Spleen (tissue), 11 donors: ENCODE measurements at regions not wholly inside any gene's neighbourhood (a gene's known extent, or its start where the extent isn't known, plus 50 kb on each side); places are given as distances from the start of the nearest gene placed in this dataset.

Experiments
- DNase-seq: peaks from one replicate; pipeline ENCODE4 v3.0.0-alpha.2; 2020
- H3K27ac ChIP-seq, 8 donors: fragments of 200-600 bp; sonication (generic) in 7 of 8; 1 replicate in 4 of 8; 2 replicates in 4 of 8; pipeline versions ENCODE4 v1.5.0 to v1.8.0; 2016 to 2021; ENCODE audit warnings: inconsistent platforms in 4 of 8, mild to moderate bottlenecking in 4 of 8, moderate library complexity in 1 of 8
- H3K27me3 ChIP-seq, 7 donors: fragments of 200-600 bp; sonication (generic) in 6 of 7; replicated peaks in 1 of 7; 1 replicate in 4 of 7; 2 replicates in 3 of 7; pipeline versions ENCODE4 v1.5.0 to v1.8.0; 2016 to 2021; ENCODE audit warnings: inconsistent platforms in 3 of 7, mild to moderate bottlenecking in 1 of 7
- H3K36me3 ChIP-seq, 6 donors: fragments of 200-600 bp; sonication (generic) in 5 of 6; 1 replicate in 4 of 6; 2 replicates in 2 of 6; pipeline versions ENCODE4 v1.5.0 to v1.8.0; 2016 to 2021; ENCODE audit warnings: inconsistent platforms in 2 of 6
- H3K4me1 ChIP-seq, 6 donors: fragments of 200-600 bp; sonication (generic) in 5 of 6; 1 replicate in 3 of 6; 2 replicates in 3 of 6; pipeline versions ENCODE4 v1.5.0 to v1.8.0; 2016 to 2021; ENCODE audit warnings: inconsistent platforms in 3 of 6
- H3K4me3 ChIP-seq, 8 donors: fragments of 200-600 bp; sonication (generic) in 7 of 8; 1 replicate in 4 of 8; 2 replicates in 4 of 8; pipeline versions ENCODE4 v1.5.0 to v1.8.0; 2016 to 2021; ENCODE audit warnings: inconsistent platforms in 4 of 8, mild to moderate bottlenecking in 4 of 8, moderate library complexity in 2 of 8
- H3K9me3 ChIP-seq, 8 donors: fragments of 200-600 bp; sonication (generic) in 7 of 8; 1 replicate in 4 of 8; 2 replicates in 4 of 8; pipeline versions ENCODE4 v1.5.0 to v1.8.0; 2016 to 2021; ENCODE audit warnings: inconsistent platforms in 4 of 8
- POLR2A ChIP-seq, 3 donors: fragments of 450-650 bp; IDR thresholded peaks; one replicate each; pipeline ENCODE4 v1.5.1; 2017; ENCODE audit warnings: antibody characterized with exemption in 3 of 3, mild to moderate bottlenecking in 1 of 3
- POLR2AphosphoS5 ChIP-seq, 3 donors: sonication (generic); formaldehyde crosslinking; IDR thresholded peaks; one replicate each; pipeline ENCODE4 v1.5.1; 2017; ENCODE audit warnings: antibody characterized with exemption in 3 of 3
- WGBS, 5 donors: extraction: QIAGEN DNeasy Blood & Tissue Kit in 3 of 5; methylation state at CpG; one replicate each; pipeline versions ENCODE4 v1.1.5 to v1.1.7; 2013 to 2018; 5-methylcytosine and 5-hydroxymethylcytosine counted together
- intact Hi-C: fragments of 100-400 bp; cut with DNase I; formaldehyde crosslinking; loops from one replicate; pipeline ENCODE4 v1.15.0; 2023; ENCODE audit warnings: low total_unique reads
- TF ChIP-seq, protein P1 (sequence below), 11 experiments: fragments of 200-600 bp in 7 of 11; fragments of 450-650 bp in 4 of 11; sonication (generic) in 4 of 11; IDR thresholded peaks in 8 of 11; conservative IDR thresholded peaks in 3 of 11; 1 replicate in 7 of 11; 2 replicates in 4 of 11; pipeline versions ENCODE4 v1.4.0 to v1.8.0; 2016 to 2021; ENCODE audit warnings: antibody characterized with exemption in 11 of 11, inconsistent platforms in 4 of 11, mild to moderate bottlenecking in 1 of 11
- donor health status: healthy with polysubstance abuse.
- donor health status: DM: no; HTN: no; CAD: no; lungs with moderate emphysema.
- donor health status: DM: no; HTN: no; CAD: no.
- donor health status: Bipolar disorder and iron deficiency.
- donor health status: healthy.
- donor health status: DM: no; HTN: no; CAD: no.
- donor health status: DM: yes; HTN: yes; CAD: no.

- peaks cover 0 to 22% (median 8%) of the 10 kb centered on the region in 8 donors for H3K9me3 ChIP-seq
- WGBS, 5 donors: 89 to 93% (median 91%) methylated on average over 4 of the region's 4 CpGs
- no peaks in the 10 kb centered on the region for H3K27me3 ChIP-seq
- intact Hi-C loops: no loop called here
- no peak for DNase-seq
- no peaks in the 10 kb centered on the region for H3K36me3 ChIP-seq
- no peak overlapping the region for H3K27ac ChIP-seq
- H3K4me3 ChIP-seq: no peak overlapping the region
- H3K4me1 ChIP-seq: no peaks in the 10 kb centered on the region
- no peak for TF ChIP-seq POLR2A (IDR thresholded peaks at IDR 0.05)
- TF ChIP-seq, protein P1, sequence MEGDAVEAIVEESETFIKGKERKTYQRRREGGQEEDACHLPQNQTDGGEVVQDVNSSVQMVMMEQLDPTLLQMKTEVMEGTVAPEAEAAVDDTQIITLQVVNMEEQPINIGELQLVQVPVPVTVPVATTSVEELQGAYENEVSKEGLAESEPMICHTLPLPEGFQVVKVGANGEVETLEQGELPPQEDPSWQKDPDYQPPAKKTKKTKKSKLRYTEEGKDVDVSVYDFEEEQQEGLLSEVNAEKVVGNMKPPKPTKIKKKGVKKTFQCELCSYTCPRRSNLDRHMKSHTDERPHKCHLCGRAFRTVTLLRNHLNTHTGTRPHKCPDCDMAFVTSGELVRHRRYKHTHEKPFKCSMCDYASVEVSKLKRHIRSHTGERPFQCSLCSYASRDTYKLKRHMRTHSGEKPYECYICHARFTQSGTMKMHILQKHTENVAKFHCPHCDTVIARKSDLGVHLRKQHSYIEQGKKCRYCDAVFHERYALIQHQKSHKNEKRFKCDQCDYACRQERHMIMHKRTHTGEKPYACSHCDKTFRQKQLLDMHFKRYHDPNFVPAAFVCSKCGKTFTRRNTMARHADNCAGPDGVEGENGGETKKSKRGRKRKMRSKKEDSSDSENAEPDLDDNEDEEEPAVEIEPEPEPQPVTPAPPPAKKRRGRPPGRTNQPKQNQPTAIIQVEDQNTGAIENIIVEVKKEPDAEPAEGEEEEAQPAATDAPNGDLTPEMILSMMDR (IDR thresholded peaks at IDR 0.05 in 8 of 11, conservative IDR thresholded peaks at IDR 0.05 in 3 of 11): no peak
- TF ChIP-seq POLR2AphosphoS5 (IDR thresholded peaks at IDR 0.05): no peak
Measured at GRCh38 chr13:83819156-83819555, 63.1 kb downstream of the SLITRK1 start.

- 61 to 82% (median 66%) methylated on average over 2 of the region's 2 CpGs for WGBS, 5 donors
- intact Hi-C loops: no loop called here
- Histone ChIP-seq H3K9me3 (peaks cover 0 to 18% (median 0%) of the 10 kb centered on the region in 8 donors), H3K4me1 (no peaks in the 10 kb centered on the region), H3K27ac (no peak overlapping the region), H3K36me3 (no peaks in the 10 kb centered on the region), H3K27me3 (no peaks in the 10 kb centered on the region), H3K4me3 (no peak overlapping the region)
- no peak for DNase-seq
- no peak for TF ChIP-seq POLR2AphosphoS5 (IDR thresholded peaks at IDR 0.05)
- TF ChIP-seq POLR2A (IDR thresholded peaks at IDR 0.05): no peak
- TF ChIP-seq, protein P1 (IDR thresholded peaks at IDR 0.05 in 8 of 11, conservative IDR thresholded peaks at IDR 0.05 in 3 of 11): no peak
Measured at GRCh38 chr13:83816081-83816480, 66.2 kb downstream of the SLITRK1 start.

GRCh38 chr13:83815598-83815997 is 66.7 kb downstream of the SLITRK1 start:
- Histone ChIP-seq H3K27me3 (no peaks in the 10 kb centered on the region), H3K4me1 (no peaks in the 10 kb centered on the region), H3K36me3 (no peaks in the 10 kb centered on the region), H3K27ac (no peak overlapping the region), H3K4me3 (no peak overlapping the region), H3K9me3 (peaks cover 0 to 18% (median 0%) of the 10 kb centered on the region in 8 donors)
- no peak for DNase-seq
- intact Hi-C loops: no loop called here
- WGBS, 5 donors: 64 to 82% (median 81%) methylated on average over 1 of the region's 1 CpG
- TF ChIP-seq POLR2AphosphoS5 (IDR thresholded peaks at IDR 0.05) (no peak), POLR2A (IDR thresholded peaks at IDR 0.05) (no peak)
- TF ChIP-seq, protein P1 (IDR thresholded peaks at IDR 0.05 in 8 of 11, conservative IDR thresholded peaks at IDR 0.05 in 3 of 11): no peak

DNA sequence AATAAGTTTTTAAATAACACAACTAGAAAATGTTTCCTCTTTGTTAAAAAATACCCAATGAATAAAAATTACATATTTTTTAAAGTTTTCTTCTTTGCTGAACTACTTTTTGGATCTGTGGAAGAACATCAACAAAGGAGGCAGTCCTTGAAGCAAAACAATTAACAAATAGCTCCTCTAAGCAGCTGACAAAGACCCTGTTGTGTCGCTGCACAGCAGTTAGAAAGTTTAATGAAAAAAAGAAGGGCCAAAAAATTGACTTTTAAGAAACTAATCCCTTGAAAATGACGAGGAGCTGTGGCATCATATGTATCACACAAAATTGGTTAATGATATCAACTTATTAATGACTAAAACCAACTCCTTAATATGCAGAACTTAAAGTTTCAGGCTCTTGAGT is 72.1 kb downstream of the SLITRK1 start:
- TF ChIP-seq, protein P1 (IDR thresholded peaks at IDR 0.05 in 8 of 11, conservative IDR thresholded peaks at IDR 0.05 in 3 of 11): no peak
- TF ChIP-seq POLR2AphosphoS5 (IDR thresholded peaks at IDR 0.05) (no peak), POLR2A (IDR thresholded peaks at IDR 0.05) (no peak)
- H3K4me3 ChIP-seq: no peak overlapping the region
- H3K4me1 ChIP-seq: no peaks in the 10 kb centered on the region
- WGBS, 5 donors: 50 to 80% (median 61%) methylated on average over 2 of the region's 2 CpGs
- H3K36me3 ChIP-seq: no peaks in the 10 kb centered on the region
- intact Hi-C loops: no loop called here
- H3K27ac ChIP-seq: no peak overlapping the region
- no peaks in the 10 kb centered on the region for H3K27me3 ChIP-seq
- peaks cover 0 to 9% (median 0%) of the 10 kb centered on the region in 8 donors for H3K9me3 ChIP-seq
- no peak for DNase-seq
